ENCODE measurements at regions not wholly inside any gene's neighbourhood (a gene's known extent, or its start where the extent isn't known, plus 50 kb on each side); places are given as distances from the start of the nearest gene placed in this dataset.

DNA sequence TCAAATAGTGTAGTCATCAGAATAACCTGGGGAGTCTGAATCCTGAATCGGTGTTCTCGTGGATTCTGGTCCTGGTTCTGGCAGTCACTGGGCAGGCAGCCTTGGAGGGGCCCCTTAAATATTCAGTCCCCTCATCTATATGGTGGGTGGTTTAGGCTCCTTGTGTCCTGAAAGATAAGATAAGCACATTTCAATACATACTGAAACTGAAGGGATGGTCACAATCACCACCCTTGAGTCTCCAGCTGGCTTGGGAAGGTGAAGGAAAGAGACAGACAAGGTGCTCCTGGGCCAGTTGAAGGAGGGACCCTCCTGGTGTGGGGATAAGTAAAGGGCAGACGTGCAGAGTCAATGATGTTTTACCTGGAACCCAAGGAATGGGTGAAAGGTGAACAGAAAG, 146.7 kb downstream of the CXCL12 start:
- H3K4me3 Mint-ChIP-seq, result no peak overlapping the region
- ChIA-PET CTCF (no interaction called here), POLR2A (no interaction called here)
- no peaks in the 10 kb centered on the region for H3K36me3 Mint-ChIP-seq (ENCODE audit: low read depth)
- H3K4me1 Mint-ChIP-seq, result no peaks in the 10 kb centered on the region
- no peak for ATAC-seq (ENCODE audit: low read depth)
- TF ChIP-seq CTCF (IDR thresholded peaks at IDR 0.05), result no peak
- no peaks in the 10 kb centered on the region for H3K27me3 Mint-ChIP-seq
- DNase-seq, result no peak
- no peak overlapping the region for H3K27ac Mint-ChIP-seq
- intact Hi-C loops (cut with micrococcal nuclease), result no loop called here
- H3K9me3 Mint-ChIP-seq, result peaks cover 9% of the 10 kb centered on the region

- ChIA-PET POLR2A (no interaction called here), CTCF (no interaction called here)
- H3K4me3 Mint-ChIP-seq, result no peak overlapping the region
- no peaks in the 10 kb centered on the region for H3K36me3 Mint-ChIP-seq (ENCODE audit: low read depth)
- no peak for TF ChIP-seq CTCF (IDR thresholded peaks at IDR 0.05)
- no peaks in the 10 kb centered on the region for H3K4me1 Mint-ChIP-seq
- no peaks in the 10 kb centered on the region for H3K27me3 Mint-ChIP-seq
- peaks cover 7% of the 10 kb centered on the region for H3K9me3 Mint-ChIP-seq
- DNase-seq, result no peak
- no peak for ATAC-seq (ENCODE audit: low read depth)
- no peak overlapping the region for H3K27ac Mint-ChIP-seq
- intact Hi-C loops (cut with micrococcal nuclease), result no loop called here
Observed at GRCh38 chr10:44237364-44238049, 147.4 kb downstream of the CXCL12 start.

GRCh38 chr10:44235363-44235762, 149.5 kb downstream of the CXCL12 start:
- no peak for DNase-seq
- CTCF ChIA-PET, result no interaction called here
- no peak for TF ChIP-seq CTCF (IDR thresholded peaks at IDR 0.05)
- no peak for ATAC-seq (ENCODE audit: low read depth)
- POLR2A ChIA-PET, result no interaction called here
- intact Hi-C loops (cut with micrococcal nuclease), result no loop called here
- no peak overlapping the region for H3K4me3 Mint-ChIP-seq
- no peaks in the 10 kb centered on the region for H3K36me3 Mint-ChIP-seq (ENCODE audit: low read depth)
- no peaks in the 10 kb centered on the region for H3K4me1 Mint-ChIP-seq
- H3K27ac Mint-ChIP-seq, result no peak overlapping the region
- H3K27me3 Mint-ChIP-seq, result no peaks in the 10 kb centered on the region
- H3K9me3 Mint-ChIP-seq, result peaks cover 8% of the 10 kb centered on the region

DNA sequence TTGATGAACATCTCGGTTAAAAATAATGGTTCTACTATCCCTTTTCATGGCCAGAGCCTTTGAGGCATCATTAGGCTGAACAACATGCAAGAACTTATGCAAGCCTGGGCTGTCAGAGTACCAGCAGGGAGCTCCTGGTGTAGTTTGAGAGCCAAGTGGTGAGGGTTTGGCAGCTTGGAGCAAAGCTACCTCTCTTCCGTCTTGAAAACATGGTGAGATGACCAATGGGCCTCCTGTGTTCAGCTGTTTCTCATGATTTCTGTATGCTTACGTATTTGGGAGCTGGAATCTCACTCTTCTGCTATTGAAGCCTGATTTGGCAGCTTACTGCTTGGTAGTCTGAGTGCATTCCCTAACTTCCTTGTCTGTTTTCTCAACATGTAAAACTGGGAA, 150.4 kb downstream of the CXCL12 start:
- ChIA-PET POLR2A (no interaction called here), CTCF (no interaction called here)
- intact Hi-C loops (cut with micrococcal nuclease), result no loop called here
- no peak overlapping the region for H3K27ac Mint-ChIP-seq
- H3K27me3 Mint-ChIP-seq, result no peaks in the 10 kb centered on the region
- ATAC-seq (ENCODE audit: low read depth), result no peak
- no peaks in the 10 kb centered on the region for H3K4me1 Mint-ChIP-seq
- no peaks in the 10 kb centered on the region for H3K36me3 Mint-ChIP-seq (ENCODE audit: low read depth)
- no peak for TF ChIP-seq CTCF (IDR thresholded peaks at IDR 0.05)
- no peak for DNase-seq
- no peak overlapping the region for H3K4me3 Mint-ChIP-seq
- peaks cover 10% of the 10 kb centered on the region for H3K9me3 Mint-ChIP-seq

- Mint-ChIP-seq H3K4me3 (no peak overlapping the region), H3K36me3 (ENCODE audit: low read depth) (no peaks in the 10 kb centered on the region), H3K9me3 (peaks cover 13% of the 10 kb centered on the region), H3K4me1 (no peaks in the 10 kb centered on the region), H3K27ac (no peak overlapping the region), H3K27me3 (no peaks in the 10 kb centered on the region)
- intact Hi-C loops (cut with micrococcal nuclease), result no loop called here
- DNase-seq, result no peak
- ChIA-PET POLR2A (no interaction called here), CTCF (no interaction called here)
- TF ChIP-seq CTCF (IDR thresholded peaks at IDR 0.05), result no peak
- ATAC-seq (ENCODE audit: low read depth), result no peak
Observed at GRCh38 chr10:44233561-44234482, 151.1 kb downstream of the CXCL12 start.
